Adrenal gland (tissue), 5 donors: ENCODE measurements at regions not wholly inside any gene's neighbourhood (a gene's known extent, or its start where the extent isn't known, plus 50 kb on each side); places are given as distances from the start of the nearest gene placed in this dataset.

Experiments used
- CTCF ChIP-seq, 6 experiments: fragments of 450-650 bp in 4 of 6; fragments of 200-600 bp in 2 of 6; sonication (generic) in 1 of 6; IDR thresholded peaks; 1 replicate in 5 of 6; 2 replicates in 1 of 6; pipeline versions ENCODE4 v1.5.1 to v1.8.0; 2016 to 2021; ENCODE audit warnings: antibody characterized with exemption in 6 of 6, mild to moderate bottlenecking in 2 of 6, moderate library complexity in 1 of 6
- POLR2A ChIP-seq, 2 donors: fragments of 450-650 bp; IDR thresholded peaks; one replicate each; pipeline ENCODE4 v1.6.1; 2017; ENCODE audit warnings: antibody characterized with exemption in 2 of 2, mild to moderate bottlenecking in 2 of 2, moderate library complexity in 1 of 2
- donor health status: DM: no; HTN: no; CAD: no.

DNA sequence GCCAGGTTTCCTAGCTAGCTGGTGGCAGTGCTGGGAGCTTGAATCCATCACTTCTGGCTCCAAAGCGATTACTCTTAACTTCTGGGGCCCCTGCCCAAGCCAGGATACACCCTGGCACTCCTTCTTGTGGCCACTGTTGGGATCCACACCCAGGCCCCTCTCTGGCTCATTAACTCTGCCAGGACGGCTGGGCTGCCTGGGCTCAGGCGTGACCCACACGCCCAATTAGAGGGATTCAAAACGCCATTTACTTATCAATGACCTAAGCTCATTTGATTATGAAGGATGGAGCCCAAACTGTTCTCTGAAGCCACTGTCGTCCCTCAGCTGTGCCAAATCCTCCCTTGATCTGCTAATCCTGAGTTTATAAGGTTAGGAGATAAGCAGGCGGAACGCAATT lies 79.7 kb upstream of the BRD7 start:
- no peak for TF ChIP-seq CTCF (IDR thresholded peaks at IDR 0.05)
- no peak for TF ChIP-seq POLR2A (IDR thresholded peaks at IDR 0.05)
